K562 (cell line): ENCODE measurements at regions not wholly inside any gene's neighbourhood (a gene's known extent, or its start where the extent isn't known, plus 50 kb on each side); places are given as distances from the start of the nearest gene placed in this dataset.

Experiments
- ATAC-seq: fragments of 200-7000 bp; cut with Tn5 transposase; 3 replicates; pipeline ENCODE4 v1.9.1; 2020; ENCODE audit warnings: moderate library complexity
- BruUV-seq: library from RNA; stranded (reverse); fragments of 400-500 nt; replicated peaks from 2 replicates; lab custom pipeline; 2021; lab: Mats Ljungman, UMichigan
- CTCF ChIA-PET: fragments of 300-600 bp; formaldehyde crosslinking; extraction: SDS; loops from one replicate; lab custom pipeline; 2021; ENCODE audit warnings: low intra/inter-chr PET ratio; lab: Yijun Ruan, JAX
- POLR2A ChIA-PET: fragments of 300-600, 350-650 bp; sonication (Branson Sonifier 250); formaldehyde crosslinking; extraction: SDS; loops from one replicate; lab custom pipeline; 2021; ENCODE audit warnings: antibody characterized with exemption, inconsistent platforms; lab: Yijun Ruan, JAX
- DNase-seq, 4 experiments: peaks; one replicate each; pipeline versions ENCODE4 v3.0.0 to v3.0.0-alpha.2; 2011 to 2018; ENCODE audit warnings: low spot score in 3 of 4, mixed read lengths in 3 of 4; ENCODE audit errors: extremely low read depth in 1 of 4
- FAIRE-seq: peaks from 2 replicates; lab custom pipeline; 2011; peaks lifted over from hg19 to GRCh38; lab: Jason Lieb, UNC
- H2AFZ ChIP-seq: 2 replicates; pipeline ENCODE4 v1.6.0; 2011; ENCODE audit warnings: low read depth, low read length, control low read depth, inconsistent platforms
- H3K27ac ChIP-seq: fragments of 200-600 bp; 3 replicates; pipeline ENCODE4 v1.8.0; 2011; ENCODE audit warnings: low read depth, mild to moderate bottlenecking, control low read depth, inconsistent platforms, low read length, moderate library complexity, mixed read lengths; ENCODE audit errors: extremely low read depth
- H3K27me3 ChIP-seq, 2 experiments: fragments of 300-600 bp in 1 of 2; 2 replicates in 1 of 2; 3 replicates in 1 of 2; pipeline versions ENCODE4 v1.6.0 to v1.8.0; 2011; ENCODE audit warnings: inconsistent platforms in 2 of 2, low read length in 2 of 2, mild to moderate bottlenecking in 1 of 2, mixed read lengths in 1 of 2, moderate library complexity in 1 of 2; ENCODE audit not compliant: control insufficient read depth in 2 of 2, insufficient read depth in 2 of 2
- H3K36me3 ChIP-seq: fragments of 300-600 bp; 3 replicates; pipeline ENCODE4 v1.8.0; 2011; ENCODE audit warnings: mild to moderate bottlenecking, low read length, inconsistent platforms; ENCODE audit not compliant: control insufficient read depth, insufficient read depth
- H3K4me1 ChIP-seq, 2 experiments: fragments of 200-600 bp in 1 of 2; replicated peaks in 1 of 2; 2 replicates in 1 of 2; 3 replicates in 1 of 2; pipeline versions ENCODE4 v1.5.1 to v1.8.0; 2011; ENCODE audit warnings: inconsistent platforms in 2 of 2, low read length in 2 of 2, mild to moderate bottlenecking in 1 of 2, mixed read lengths in 1 of 2, moderate library complexity in 1 of 2; ENCODE audit not compliant: control insufficient read depth in 2 of 2, insufficient read depth in 2 of 2
- H3K4me2 ChIP-seq: 2 replicates; pipeline ENCODE4 v1.6.1; 2011; ENCODE audit warnings: low read length, control low read depth, inconsistent platforms, mixed read lengths; ENCODE audit not compliant: insufficient read depth
- H3K4me3 ChIP-seq: fragments of 200-600 bp; sonication (generic), shearing (Covaris generic); 2 replicates; pipeline ENCODE4 v1.5.1; 2016; ENCODE audit warnings: control low read depth, inconsistent platforms
- H3K79me2 ChIP-seq: fragments of 200-600 bp; 3 replicates; pipeline ENCODE4 v1.8.0; 2011; ENCODE audit warnings: low read length, inconsistent platforms; ENCODE audit not compliant: control insufficient read depth, insufficient read depth
- H3K9ac ChIP-seq, 2 experiments: 2 replicates each; pipeline versions ENCODE4 v1.6.0 to v1.6.1; 2011; ENCODE audit warnings: low read depth in 2 of 2, low read length in 2 of 2, control low read depth in 1 of 2, inconsistent platforms in 1 of 2, mild to moderate bottlenecking in 1 of 2, mixed read lengths in 1 of 2; ENCODE audit not compliant: insufficient read depth in 1 of 2
- H3K9me1 ChIP-seq: one replicate; pipeline ENCODE4 v1.6.0; 2011; ENCODE audit warnings: inconsistent platforms, mild to moderate bottlenecking, low read length, moderate library complexity; ENCODE audit not compliant: control insufficient read depth, insufficient read depth
- H3K9me3 ChIP-seq: replicated peaks from 2 replicates; pipeline ENCODE4 v1.5.1; 2011; ENCODE audit warnings: low read depth, low read length, inconsistent platforms; ENCODE audit not compliant: control insufficient read depth, insufficient read depth
- H4K20me1 ChIP-seq: replicated peaks from 2 replicates; pipeline ENCODE4 v1.6.1; 2011; ENCODE audit warnings: low read length, inconsistent platforms, mixed read lengths; ENCODE audit not compliant: control insufficient read depth, insufficient read depth
- ARHGAP35 ChIP-seq: fragments of 450-650 bp; IDR thresholded peaks from 2 replicates; pipeline ENCODE4 v1.6.1; 2018; ENCODE audit not compliant: partially characterized antibody
- FOSL1 ChIP-seq: fragments of 200-800 bp; sonication (Bioruptor generic); conservative IDR thresholded peaks from 2 replicates; pipeline ENCODE4 v1.6.1; 2016; ENCODE audit warnings: missing genetic modification characterization, missing compliant biosample characterization
- FUS ChIP-seq: fragments of 200-400 bp; formaldehyde crosslinking; optimal IDR thresholded peaks from 2 replicates; pipeline ENCODE3; 2017; ENCODE audit warnings: low read depth, low read length
- KDM1A ChIP-seq, 2 experiments: fragments of 450-650 bp; IDR thresholded peaks; 2 replicates each; pipeline ENCODE4 v1.6.1; 2016; ENCODE audit warnings: mild to moderate bottlenecking in 2 of 2
- MCM7 ChIP-seq, 2 experiments: fragments of 450-650 bp; IDR thresholded peaks; 2 replicates each; pipeline ENCODE4 v1.6.1; 2016 to 2018
- POLR2H ChIP-seq: IDR thresholded peaks from 2 replicates; pipeline ENCODE4 v1.6.1; 2016; ENCODE audit warnings: missing genetic modification characterization, low read depth, mild to moderate bottlenecking, control low read depth, missing compliant biosample characterization, moderate library complexity
- PTRF ChIP-seq: fragments of 450-650 bp; IDR thresholded peaks from 2 replicates; pipeline ENCODE4 v1.6.1; 2016; ENCODE audit warnings: mild to moderate bottlenecking, missing genetic modification characterization, missing compliant biosample characterization
- SRSF7 ChIP-seq: fragments of 200-400 bp; formaldehyde crosslinking; optimal IDR thresholded peaks from 2 replicates; pipeline ENCODE3; 2017; ENCODE audit warnings: mild to moderate bottlenecking, low read depth, low read length
- TCFL5 ChIP-seq: fragments of 250-450 bp; sonication (Bioruptor Pico); conservative IDR thresholded peaks from 2 replicates; pipeline ENCODE4 v1.6.1; 2021; ENCODE audit warnings: mild to moderate bottlenecking, moderate library complexity, matching md5 sums
- TEAD4 ChIP-seq, 2 experiments: sonication (generic) in 1 of 2; formaldehyde crosslinking in 1 of 2; IDR thresholded peaks; 2 replicates each; pipeline versions ENCODE4 v1.6.1 to v1.8.0; 2012 to 2022; ENCODE audit warnings: borderline replicate concordance in 1 of 2, inconsistent platforms in 1 of 2, low read length in 1 of 2, mild to moderate bottlenecking in 1 of 2, missing genetic modification reagents in 1 of 2
- ZC3H11A ChIP-seq: IDR thresholded peaks from 2 replicates; pipeline ENCODE4 v1.6.1; 2012; ENCODE audit warnings: low read depth, low read length, improper control_type of control experiment
- ZNF445 ChIP-seq: fragments of 250-450 bp; sonication (Bioruptor Pico); IDR thresholded peaks from 2 replicates; pipeline ENCODE4 v1.4.0; 2020; ENCODE audit warnings: low read depth, mild to moderate bottlenecking, moderate library complexity
- WGBS: fragments of 100-300 bp; shearing (Covaris generic); methylation state at CpG from one replicate; pipeline ENCODE4 v1.1.6; 2016; ENCODE audit warnings: low coverage, mixed read lengths; ENCODE audit not compliant: insufficient coverage; ENCODE audit errors: missing lambda C conversion rate; 5-methylcytosine and 5-hydroxymethylcytosine counted together
- in situ Hi-C: fragments of 300-500 bp; cut with MboI; formaldehyde crosslinking; loops from 4 replicates; pipeline ENCODE4 v1.15.0; 2018; ENCODE audit warnings: inconsistent platforms, mixed read lengths
- intact Hi-C: fragments of 100-400 bp; cut with micrococcal nuclease; formaldehyde crosslinking; loops from 2 replicates; pipeline ENCODE4 v1.14.2; 2022
- TF ChIP-seq, protein P1 (sequence below): fragments of 200-800 bp; sonication (Bioruptor generic); IDR thresholded peaks from 2 replicates; pipeline ENCODE4 v1.6.1; 2017; ENCODE audit warnings: missing genetic modification characterization, missing compliant biosample characterization
- TF ChIP-seq, protein P2 (sequence below): fragments of 150-350 bp; conservative IDR thresholded peaks from 2 replicates; pipeline ENCODE4 v1.6.1; 2014; ENCODE audit warnings: low read length
- TF ChIP-seq, protein P3 (sequence below): sonication (generic); formaldehyde crosslinking; IDR thresholded peaks from 2 replicates; pipeline ENCODE4 v1.8.0; 2022; ENCODE audit warnings: missing genetic modification reagents, mild to moderate bottlenecking, borderline replicate concordance

DNA sequence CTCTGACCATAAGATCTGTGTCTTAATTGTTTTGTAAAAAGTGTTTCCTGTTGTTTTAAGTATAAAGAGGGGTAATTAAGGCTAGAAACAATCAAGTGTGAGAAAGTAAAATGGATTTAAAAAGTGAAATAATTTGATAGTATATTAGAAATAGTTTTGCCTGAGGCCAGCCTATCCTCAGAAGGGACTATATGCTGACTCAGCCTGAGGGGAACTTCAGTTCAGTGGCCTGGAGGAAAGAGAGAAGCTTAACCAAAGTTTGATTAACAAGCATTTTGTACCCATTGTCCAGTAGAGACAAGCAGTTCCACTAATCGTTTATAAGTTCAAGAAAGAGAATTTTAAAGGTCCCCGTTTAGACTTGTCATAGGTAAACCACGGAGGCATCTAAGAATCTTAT, 1793.2 kb upstream of the PRR20A start (continued):
- TF ChIP-seq, protein P1, sequence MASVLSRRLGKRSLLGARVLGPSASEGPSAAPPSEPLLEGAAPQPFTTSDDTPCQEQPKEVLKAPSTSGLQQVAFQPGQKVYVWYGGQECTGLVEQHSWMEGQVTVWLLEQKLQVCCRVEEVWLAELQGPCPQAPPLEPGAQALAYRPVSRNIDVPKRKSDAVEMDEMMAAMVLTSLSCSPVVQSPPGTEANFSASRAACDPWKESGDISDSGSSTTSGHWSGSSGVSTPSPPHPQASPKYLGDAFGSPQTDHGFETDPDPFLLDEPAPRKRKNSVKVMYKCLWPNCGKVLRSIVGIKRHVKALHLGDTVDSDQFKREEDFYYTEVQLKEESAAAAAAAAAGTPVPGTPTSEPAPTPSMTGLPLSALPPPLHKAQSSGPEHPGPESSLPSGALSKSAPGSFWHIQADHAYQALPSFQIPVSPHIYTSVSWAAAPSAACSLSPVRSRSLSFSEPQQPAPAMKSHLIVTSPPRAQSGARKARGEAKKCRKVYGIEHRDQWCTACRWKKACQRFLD: no peak
- TF ChIP-seq SRSF7: no peak
- TF ChIP-seq, protein P2, sequence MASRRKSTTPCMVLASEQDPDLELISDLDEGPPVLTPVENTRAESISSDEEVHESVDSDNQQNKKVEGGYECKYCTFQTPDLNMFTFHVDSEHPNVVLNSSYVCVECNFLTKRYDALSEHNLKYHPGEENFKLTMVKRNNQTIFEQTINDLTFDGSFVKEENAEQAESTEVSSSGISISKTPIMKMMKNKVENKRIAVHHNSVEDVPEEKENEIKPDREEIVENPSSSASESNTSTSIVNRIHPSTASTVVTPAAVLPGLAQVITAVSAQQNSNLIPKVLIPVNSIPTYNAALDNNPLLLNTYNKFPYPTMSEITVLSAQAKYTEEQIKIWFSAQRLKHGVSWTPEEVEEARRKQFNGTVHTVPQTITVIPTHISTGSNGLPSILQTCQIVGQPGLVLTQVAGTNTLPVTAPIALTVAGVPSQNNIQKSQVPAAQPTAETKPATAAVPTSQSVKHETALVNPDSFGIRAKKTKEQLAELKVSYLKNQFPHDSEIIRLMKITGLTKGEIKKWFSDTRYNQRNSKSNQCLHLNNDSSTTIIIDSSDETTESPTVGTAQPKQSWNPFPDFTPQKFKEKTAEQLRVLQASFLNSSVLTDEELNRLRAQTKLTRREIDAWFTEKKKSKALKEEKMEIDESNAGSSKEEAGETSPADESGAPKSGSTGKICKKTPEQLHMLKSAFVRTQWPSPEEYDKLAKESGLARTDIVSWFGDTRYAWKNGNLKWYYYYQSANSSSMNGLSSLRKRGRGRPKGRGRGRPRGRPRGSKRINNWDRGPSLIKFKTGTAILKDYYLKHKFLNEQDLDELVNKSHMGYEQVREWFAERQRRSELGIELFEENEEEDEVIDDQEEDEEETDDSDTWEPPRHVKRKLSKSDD: no peak
- TF ChIP-seq MCM7 (IDR thresholded peaks at IDR 0.05): no peak
- no peak for TF ChIP-seq PTRF (tag)
- no peak for TF ChIP-seq POLR2H (tag)
- TF ChIP-seq TCFL5 (CRISPR knock-in tag): no peak
- TF ChIP-seq FOSL1 (tag): no peak

DNA sequence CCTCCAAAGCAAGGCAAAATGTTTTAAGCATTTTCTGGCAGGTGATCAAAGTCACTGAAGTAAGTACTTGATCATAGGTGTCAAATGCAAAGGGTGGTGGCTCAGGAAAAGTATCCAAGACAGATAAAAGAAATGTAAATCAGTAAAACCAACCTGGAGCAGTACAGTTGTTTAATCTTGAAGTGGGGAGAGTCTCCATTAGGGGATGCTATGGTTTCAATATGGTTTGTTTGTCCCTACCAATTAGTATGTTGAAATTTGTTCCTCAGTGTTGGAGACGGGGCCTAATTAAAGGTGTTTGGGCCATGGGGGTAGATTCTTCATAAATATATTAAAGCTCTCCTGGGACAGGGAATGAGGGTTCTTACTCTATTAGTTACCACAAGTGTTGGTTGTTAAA, 1781.7 kb upstream of the PRR20A start:
- H3K4me3 ChIP-seq: no peak overlapping the region
- intact Hi-C loops: no loop called here
- no peaks in the 10 kb centered on the region for H3K4me1 ChIP-seq
- no peaks in the 10 kb centered on the region for H4K20me1 ChIP-seq
- BruUV-seq: no TSS peak
- no peaks in the 10 kb centered on the region for H3K9me3 ChIP-seq
- WGBS: 0% methylated on average over 1 of the region's 1 CpG
- no peak overlapping the region for H3K27ac ChIP-seq
- no peak overlapping the region for H3K9ac ChIP-seq
- H3K4me2 ChIP-seq: no peak overlapping the region
- H3K79me2 ChIP-seq: no peaks in the 10 kb centered on the region
- no peaks in the 10 kb centered on the region for H3K9me1 ChIP-seq
- no peak for FAIRE-seq
- DNase-seq: no peak
- H2AFZ ChIP-seq: no peak overlapping the region
- no peaks in the 10 kb centered on the region for H3K27me3 ChIP-seq
- in situ Hi-C loops: no loop called here
- CTCF ChIA-PET: no interaction called here
- POLR2A ChIA-PET: no interaction called here
- ATAC-seq: no peak
- no peaks in the 10 kb centered on the region for H3K36me3 ChIP-seq
- TF ChIP-seq, protein P3, sequence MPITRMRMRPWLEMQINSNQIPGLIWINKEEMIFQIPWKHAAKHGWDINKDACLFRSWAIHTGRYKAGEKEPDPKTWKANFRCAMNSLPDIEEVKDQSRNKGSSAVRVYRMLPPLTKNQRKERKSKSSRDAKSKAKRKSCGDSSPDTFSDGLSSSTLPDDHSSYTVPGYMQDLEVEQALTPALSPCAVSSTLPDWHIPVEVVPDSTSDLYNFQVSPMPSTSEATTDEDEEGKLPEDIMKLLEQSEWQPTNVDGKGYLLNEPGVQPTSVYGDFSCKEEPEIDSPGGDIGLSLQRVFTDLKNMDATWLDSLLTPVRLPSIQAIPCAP (CRISPR knock-in tag): no peak
- TF ChIP-seq TEAD4 (IDR thresholded peaks at IDR 0.05; ENCODE audit: low read length): no peak
- no peak for TF ChIP-seq TEAD4 (CRISPR knock-in tag; IDR thresholded peaks at IDR 0.05; ENCODE audit: borderline replicate concordance)
- TF ChIP-seq ARHGAP35: no peak
- no peak for TF ChIP-seq FUS
- TF ChIP-seq, protein P2: no peak
- no peak for TF ChIP-seq ZNF445
- no peak for TF ChIP-seq KDM1A (IDR thresholded peaks at IDR 0.05)
- no peak for TF ChIP-seq ZC3H11A
